SH-SY5Y (cell line): ENCODE measurements at regions not wholly inside any gene's neighbourhood (a gene's known extent, or its start where the extent isn't known, plus 50 kb on each side); places are given as distances from the start of the nearest gene placed in this dataset.

Experiments
- GATA2 ChIP-seq: IDR thresholded peaks from 2 replicates; pipeline ENCODE4 v1.6.1; 2011; ENCODE audit warnings: mild to moderate bottlenecking, low read depth, low read length
- GATA3 ChIP-seq: IDR thresholded peaks from 2 replicates; pipeline ENCODE4 v1.6.1; 2011; ENCODE audit warnings: low read depth, mild to moderate bottlenecking, low read length, moderate library complexity

DNA sequence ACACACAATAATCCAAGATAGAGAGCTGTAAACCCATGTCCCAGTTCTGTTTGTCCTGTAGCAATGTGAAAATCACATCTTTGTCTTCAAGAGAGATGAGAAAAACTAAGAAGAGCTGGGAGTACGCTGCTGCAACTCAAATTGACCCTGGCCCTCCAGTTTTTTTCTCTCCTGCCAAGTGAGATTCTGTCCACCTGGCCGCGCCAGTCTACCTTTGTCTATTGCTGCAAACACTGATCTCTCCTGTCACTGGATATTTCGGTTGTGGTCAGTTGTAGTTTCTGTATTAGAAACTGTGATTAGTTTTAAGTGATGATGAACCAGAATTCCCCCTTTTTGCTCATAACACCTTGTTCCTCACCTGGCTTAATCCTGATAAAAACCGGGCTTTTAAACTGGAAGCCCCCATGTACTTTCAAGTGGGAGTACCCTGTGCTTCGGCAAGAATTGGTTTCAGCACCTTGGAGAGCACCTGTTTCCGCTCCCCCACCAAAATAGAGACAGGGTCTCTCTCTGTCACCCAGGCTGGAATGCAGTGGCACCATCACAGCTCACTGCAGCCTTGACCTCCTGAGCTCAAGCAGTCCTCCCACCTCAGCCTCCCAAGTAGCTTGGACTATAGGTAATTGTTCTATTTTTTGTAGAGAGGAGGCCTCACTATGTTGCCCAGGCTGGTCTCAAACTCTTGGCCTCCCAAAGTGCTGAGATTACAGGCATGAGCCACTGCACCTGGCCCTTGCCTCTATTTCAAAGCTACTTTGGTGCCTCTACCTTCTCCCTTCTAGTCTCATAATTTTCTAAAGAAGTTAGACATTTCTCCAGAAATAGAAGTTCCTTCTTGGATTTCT, 156.8 kb downstream of the PHETA1 start:
- TF ChIP-seq GATA2 (no peak), GATA3 (no peak)
